Omental fat pad (tissue), 3 donors: ENCODE measurements at regions not wholly inside any gene's neighbourhood (a gene's known extent, or its start where the extent isn't known, plus 50 kb on each side); places are given as distances from the start of the nearest gene placed in this dataset.

ENCODE experiments used
- ATAC-seq: fragments of 150-250 bp; one replicate; pipeline ENCODE4 v1.9.1; 2016; ENCODE audit warnings: mild to moderate bottlenecking, moderate library complexity; ENCODE audit not compliant: low FRiP score
- DNase-seq: peaks from one replicate; pipeline ENCODE4 v3.0.0-alpha.2; 2019; ENCODE audit warnings: low spot score
- TF ChIP-seq, protein P1 (sequence below), 3 donors: fragments of 450-650 bp; IDR thresholded peaks; one replicate each; pipeline ENCODE4 v1.5.1; 2016 to 2017; ENCODE audit warnings: antibody characterized with exemption in 3 of 3, mild to moderate bottlenecking in 3 of 3, moderate library complexity in 2 of 3

DNA sequence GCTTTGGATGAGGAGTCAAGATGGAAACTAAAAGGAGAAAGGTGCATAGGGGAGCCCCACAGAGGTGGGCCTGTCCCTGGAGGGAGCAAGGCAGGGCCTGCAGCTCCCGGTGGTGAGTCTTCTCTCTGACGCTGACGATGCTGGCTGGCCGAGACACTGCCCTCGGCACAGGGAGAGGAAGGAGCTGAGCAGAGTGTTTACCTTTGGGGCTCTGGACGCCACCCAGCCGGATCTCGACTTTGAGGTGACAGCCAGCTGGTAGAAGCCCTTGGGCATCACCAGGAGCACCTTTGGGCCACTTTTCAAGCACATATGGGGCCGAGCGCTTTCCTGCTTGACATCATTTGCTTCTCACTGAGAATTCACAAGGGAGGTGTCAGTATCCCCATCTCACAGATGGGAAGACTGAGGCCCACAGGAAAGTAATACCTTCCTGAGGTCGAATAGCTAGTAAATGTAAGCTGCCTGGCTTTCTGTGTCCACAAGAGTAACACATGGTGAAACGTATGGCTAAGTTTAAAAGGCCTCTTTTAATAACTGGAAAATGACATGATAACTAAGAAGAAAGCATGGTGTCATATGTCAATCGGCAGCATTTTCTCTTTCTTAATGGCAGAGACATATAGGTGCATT lies 294.3 kb upstream of the TNRC6C start:
- DNase-seq (no peak), ATAC-seq (no peak)
- TF ChIP-seq, protein P1, sequence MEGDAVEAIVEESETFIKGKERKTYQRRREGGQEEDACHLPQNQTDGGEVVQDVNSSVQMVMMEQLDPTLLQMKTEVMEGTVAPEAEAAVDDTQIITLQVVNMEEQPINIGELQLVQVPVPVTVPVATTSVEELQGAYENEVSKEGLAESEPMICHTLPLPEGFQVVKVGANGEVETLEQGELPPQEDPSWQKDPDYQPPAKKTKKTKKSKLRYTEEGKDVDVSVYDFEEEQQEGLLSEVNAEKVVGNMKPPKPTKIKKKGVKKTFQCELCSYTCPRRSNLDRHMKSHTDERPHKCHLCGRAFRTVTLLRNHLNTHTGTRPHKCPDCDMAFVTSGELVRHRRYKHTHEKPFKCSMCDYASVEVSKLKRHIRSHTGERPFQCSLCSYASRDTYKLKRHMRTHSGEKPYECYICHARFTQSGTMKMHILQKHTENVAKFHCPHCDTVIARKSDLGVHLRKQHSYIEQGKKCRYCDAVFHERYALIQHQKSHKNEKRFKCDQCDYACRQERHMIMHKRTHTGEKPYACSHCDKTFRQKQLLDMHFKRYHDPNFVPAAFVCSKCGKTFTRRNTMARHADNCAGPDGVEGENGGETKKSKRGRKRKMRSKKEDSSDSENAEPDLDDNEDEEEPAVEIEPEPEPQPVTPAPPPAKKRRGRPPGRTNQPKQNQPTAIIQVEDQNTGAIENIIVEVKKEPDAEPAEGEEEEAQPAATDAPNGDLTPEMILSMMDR (IDR thresholded peaks at IDR 0.05), result no peak

DNA sequence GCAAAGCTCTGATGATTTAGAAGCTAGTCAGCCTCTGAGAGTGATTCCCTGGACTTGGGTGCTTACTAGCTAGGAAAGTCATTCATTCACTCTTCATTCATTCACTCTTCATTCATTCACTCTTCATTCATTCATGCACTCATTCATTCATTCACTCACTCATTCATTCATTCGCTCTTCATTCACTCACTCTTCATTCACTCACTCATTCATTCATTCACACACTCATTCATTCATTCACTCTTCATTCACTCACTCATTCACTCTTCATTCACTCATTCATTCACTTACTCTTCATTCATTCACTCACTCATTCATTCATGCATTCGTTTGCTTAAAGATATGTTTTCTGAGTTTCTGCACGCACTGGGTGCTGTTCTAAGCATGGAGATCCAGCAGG lies 292.7 kb upstream of the TNRC6C start:
- ATAC-seq, result no peak
- no peak for DNase-seq
- TF ChIP-seq, protein P1 (IDR thresholded peaks at IDR 0.05), result no peak

DNA sequence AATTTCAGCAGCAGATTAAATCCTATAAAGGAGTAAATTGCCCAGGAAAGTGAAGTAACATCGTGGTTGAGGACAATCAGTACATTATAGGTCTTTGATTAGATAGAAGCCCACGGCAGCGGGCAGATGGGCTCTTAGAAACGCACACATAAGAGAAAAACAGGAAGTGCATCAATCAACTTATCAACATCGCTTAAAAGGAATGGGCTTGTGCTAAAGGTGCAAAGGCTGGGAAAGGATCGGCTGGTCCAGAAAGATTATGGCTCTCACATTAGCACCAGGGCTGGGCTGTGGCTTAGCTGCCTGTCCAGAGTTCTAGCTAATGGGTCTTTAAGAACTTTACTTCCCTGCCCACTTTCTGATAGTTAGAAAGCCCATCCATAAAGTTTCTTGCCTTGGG lies 292.0 kb upstream of the TNRC6C start:
- ATAC-seq, result no peak
- TF ChIP-seq, protein P1 (IDR thresholded peaks at IDR 0.05), result no peak

DNA sequence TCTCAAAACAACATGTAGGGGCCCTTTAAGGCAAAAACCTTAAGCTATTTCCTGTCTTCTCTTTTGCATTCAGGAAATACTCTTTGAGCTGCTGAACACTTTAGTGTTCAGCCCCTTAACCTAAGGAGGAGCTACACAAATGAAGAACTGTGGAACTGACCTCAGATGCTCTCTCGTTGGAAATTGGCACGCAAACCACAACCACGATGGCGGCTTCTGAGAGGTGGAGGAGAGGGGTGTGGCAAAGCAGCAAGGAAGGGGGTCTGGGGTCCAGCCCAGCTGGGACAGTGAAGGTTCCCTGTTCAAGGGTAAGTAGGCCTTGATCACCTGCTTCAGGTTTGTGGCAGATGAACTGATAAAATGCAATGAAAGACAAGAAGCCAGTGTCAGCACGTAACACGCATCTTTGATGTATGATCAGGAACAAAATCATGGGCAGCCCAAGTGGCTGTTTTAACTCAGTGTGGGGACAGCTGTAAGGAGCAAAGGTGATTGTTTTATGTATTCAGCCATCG lies 291.6 kb upstream of the TNRC6C start:
- ATAC-seq, result no peak
- TF ChIP-seq, protein P1 (IDR thresholded peaks at IDR 0.05), result no peak
- no peak for DNase-seq

More for the DNA sequence above, 292.0 kb upstream of the TNRC6C start:
- no peak for DNase-seq

DNA sequence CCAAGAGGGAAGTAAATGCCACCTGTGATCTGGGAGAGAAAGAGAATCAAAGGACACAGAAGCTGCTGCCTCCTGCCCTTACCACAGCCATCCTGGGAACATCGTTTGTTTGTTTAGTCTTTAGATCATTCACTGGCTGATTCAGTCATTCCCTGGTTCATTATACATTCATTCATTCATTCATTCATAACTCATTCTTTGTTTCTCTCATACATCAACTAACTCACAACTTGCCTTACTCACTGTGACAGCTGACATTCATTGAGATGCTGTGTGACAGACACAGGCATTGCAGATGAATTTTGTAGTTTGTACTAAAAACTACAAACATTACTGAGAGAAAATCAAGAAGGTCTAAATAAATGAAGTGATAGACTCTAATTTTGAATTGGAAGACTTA lies 291.0 kb upstream of the TNRC6C start:
- TF ChIP-seq, protein P1 (IDR thresholded peaks at IDR 0.05), result no peak
- no peak for ATAC-seq
- no peak for DNase-seq

DNA sequence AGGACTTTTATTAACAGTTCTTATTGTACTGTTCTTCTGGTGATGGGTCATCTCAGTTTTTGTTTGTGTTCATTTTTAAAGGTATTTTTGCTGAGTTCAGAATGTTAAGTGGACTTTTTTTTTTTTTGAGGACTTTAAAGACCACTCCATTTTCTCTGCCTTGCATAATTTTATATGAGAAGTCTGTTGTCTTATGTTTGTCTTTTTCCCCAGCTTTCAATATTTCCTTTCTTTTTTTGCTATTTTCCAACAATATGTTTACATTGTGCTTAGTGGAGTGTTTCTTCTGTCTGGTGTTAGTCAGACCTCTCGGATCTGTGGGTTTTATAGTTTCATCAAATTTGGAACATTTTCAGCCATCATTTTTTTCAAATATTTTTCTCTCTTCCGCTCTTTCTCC lies 290.0 kb upstream of the TNRC6C start:
- DNase-seq (no peak), ATAC-seq (no peak)

DNA sequence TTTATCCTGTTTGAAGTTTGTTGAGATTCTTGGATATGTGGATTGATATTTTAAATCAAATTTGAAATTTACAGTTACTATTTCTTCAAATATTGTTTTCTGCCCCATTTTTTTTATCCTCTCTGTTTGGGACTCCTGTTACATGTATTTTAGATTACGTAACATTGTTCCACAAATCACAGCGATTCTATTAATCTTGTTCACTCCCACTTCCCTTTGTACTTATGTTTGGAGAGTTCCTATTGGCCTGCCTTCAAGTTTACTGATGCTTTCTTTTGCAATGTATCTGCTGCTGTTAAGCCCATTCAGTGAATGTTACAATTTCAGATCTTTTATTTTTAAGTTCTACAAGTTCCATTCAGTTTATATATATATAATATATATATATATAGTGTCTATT lies 288.3 kb upstream of the TNRC6C start:
- no peak for ATAC-seq
- TF ChIP-seq, protein P1 (IDR thresholded peaks at IDR 0.05), result no peak

More for the DNA sequence above, 290.0 kb upstream of the TNRC6C start:
- TF ChIP-seq, protein P1 (IDR thresholded peaks at IDR 0.05), result no peak

More for the DNA sequence above, 288.3 kb upstream of the TNRC6C start:
- DNase-seq, result no peak
